Left cardiac atrium (tissue), 4 donors: ENCODE measurements at regions not wholly inside any gene's neighbourhood (a gene's known extent, or its start where the extent isn't known, plus 50 kb on each side); places are given as distances from the start of the nearest gene placed in this dataset.
A peak's percentile ranks its signal among the peaks of the same experiment; 100 is the strongest.

Experiments
- ATAC-seq, 2 donors: fragments of 200-7000 bp; cut with Tn5 transposase; one replicate each; pipeline ENCODE4 v1.9.1; 2020; ENCODE audit warnings: mild to moderate bottlenecking in 2 of 2, moderate library complexity in 2 of 2
- DNase-seq: peaks from one replicate; pipeline ENCODE4 v3.0.0-alpha.2; 2020
- intact Hi-C, 2 donors: fragments of 100-400 bp; cut with DNase I; formaldehyde crosslinking; loops; one replicate each; pipeline versions ENCODE4 v1.14.1 to v1.15.1; 2022 to 2023
- donor health status: DM: no; HTN: yes; CAD: no.
- donor health status: DM: no; HTN: yes; CAD: no; lungs with severe emphysema.
- donor health status: DM: yes; HTN: yes; CAD: no.
- donor health status: Dilated cardiomyopathy.

DNA sequence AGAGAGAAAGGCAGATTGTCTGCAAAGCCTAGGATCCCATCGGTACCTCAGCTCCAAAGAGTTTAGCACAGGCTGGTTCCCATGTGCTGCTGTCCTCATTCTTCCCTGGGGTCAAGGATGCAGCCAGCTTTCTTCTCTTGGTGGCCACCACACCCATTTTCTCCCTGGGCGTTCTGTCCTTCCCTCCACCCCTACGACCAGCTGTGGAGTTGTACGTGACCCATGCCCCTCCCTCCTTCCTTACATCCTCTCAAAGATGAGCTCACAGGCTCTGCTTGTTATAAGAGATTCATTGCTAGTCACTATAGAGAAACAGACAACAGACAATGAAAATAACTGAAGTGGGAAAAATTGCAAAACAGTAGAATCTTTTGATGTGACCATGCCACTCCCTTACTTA, 74.0 kb upstream of the KLF3 start:
- ATAC-seq (no peak), DNase-seq (no peak)
- intact Hi-C loops = no loop called here

DNA sequence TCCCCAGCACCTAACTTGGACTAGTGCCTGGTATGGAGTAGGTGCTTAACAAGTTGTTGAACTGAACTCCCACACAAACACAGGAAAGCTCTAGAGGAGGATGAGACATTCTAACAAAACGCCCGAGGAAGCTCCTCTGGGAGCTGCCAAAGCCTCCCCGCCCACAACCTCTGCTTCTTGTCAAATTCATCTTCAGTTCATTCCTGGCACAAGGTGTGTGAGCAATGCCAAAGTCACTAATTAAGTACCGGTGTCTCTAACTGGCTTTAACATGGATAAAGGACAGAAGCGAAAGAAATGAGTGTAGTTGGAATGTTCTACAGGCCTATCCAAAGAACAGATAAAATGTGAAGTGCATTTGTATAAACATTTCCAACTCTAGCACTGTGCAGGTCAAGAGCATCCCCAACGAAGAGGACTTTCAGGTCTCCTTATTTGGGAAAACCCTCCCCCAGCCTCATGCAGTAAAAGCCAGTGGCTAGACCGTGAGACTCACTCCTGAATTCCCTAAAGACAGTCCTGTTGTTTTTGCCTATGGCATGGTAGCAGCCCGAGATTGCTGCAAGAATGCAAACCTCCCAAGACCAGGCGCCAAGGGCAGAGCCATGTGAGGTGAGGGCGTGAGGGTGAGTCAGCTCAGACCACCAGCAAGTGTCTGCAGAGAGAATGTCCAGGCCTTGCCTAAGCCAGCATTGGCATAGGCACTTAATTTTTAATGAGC, 72.2 kb upstream of the KLF3 start:
- DNase-seq = no peak
- intact Hi-C loops = no loop called here
- ATAC-seq = peak; percentile 82 to 85

DNA sequence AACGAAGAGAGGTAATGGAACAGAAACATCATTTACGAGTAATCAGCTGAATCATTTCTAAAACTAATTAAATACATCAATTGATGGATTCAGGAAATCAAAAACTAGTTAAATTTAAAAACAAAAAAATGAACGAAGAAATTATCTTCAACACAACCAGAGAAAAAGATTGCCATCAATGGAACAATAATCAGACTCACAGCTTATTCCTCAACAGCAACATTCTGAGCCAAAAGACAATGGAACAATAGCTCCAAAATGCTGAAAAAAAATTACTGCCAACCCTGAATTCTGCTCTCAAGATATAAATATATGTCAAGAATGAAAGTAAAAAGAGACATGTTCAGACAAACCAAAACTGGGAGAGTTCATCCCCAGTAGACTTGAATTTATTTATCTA, 65.5 kb upstream of the KLF3 start:
- no peak for DNase-seq
- intact Hi-C loops = no loop called here
- no peak for ATAC-seq

DNA sequence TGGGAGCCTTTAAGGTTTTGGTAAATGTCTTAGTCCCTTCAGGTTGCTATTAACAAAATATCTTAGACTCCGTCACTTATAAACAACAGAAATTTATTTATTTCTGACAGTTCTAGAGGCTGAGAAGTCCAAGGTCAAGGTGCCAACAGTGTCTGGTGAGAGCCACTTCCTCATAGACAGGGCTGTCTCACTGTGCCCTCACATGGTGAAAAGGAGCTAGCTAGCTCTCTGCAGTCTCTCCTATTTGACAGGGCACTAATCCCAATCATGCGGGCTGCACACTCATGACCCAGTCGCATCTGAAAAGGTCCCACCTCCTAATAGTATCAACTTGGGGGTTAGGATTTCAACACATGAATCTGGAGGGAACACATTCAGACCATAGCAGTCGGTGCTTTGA, 63.4 kb upstream of the KLF3 start:
- DNase-seq (no peak), ATAC-seq (peak in 1 of 2 donors; percentile 35)
- intact Hi-C loops = no loop called here

DNA sequence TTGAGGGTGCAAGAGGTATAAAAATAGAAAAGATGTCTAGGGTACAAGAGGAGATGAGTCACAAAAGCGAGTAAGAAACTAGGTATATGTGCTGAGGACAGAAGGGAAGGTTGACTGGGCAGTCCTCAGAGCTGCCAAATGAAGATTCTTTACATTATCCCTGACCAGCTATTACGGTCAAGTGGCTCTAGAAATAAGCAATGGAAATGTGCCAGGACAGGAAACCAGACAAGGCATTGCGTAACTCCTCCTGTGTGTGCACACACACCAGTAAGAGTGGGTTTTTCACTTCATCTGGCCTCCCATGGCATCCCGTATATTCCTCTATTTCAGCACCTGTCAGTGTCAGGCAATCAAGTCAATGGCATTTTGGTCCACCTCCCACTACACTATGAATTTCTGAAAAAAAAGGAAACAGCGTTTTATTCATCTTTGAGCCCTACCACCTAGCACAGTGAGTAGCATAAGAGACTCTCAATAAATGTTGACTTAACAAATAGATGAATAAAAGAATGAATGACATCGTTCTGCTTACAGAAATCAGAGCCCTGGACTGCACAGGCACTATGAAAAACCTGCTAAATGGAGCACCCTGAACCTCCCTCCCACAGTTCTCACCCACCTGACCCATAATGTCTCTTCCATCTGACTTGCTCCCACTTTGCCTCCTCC, 62.6 kb upstream of the KLF3 start:
- intact Hi-C loops = no loop called here
- ATAC-seq = peak; percentile 35 to 50
- DNase-seq = no peak

DNA sequence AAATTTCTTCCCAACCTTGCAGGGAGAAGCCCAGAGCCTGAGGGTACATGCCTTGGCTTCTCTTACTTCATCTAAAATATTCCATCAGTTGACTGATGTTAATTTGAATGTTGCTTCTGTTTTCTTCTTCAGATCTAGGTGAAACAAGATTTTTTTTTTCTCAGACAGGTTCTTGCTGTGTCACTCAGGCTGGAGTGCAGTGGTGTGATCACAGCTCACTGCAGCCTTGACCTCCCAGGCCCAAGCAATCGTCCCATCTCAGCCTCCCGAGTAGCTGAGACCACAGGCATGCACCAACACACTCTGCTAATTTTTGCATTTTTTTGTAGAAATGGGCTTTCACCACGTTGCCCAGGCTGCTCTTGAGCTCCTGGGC, 62.1 kb upstream of the KLF3 start:
- intact Hi-C loops = no loop called here
- ATAC-seq (no peak), DNase-seq (no peak)

DNA sequence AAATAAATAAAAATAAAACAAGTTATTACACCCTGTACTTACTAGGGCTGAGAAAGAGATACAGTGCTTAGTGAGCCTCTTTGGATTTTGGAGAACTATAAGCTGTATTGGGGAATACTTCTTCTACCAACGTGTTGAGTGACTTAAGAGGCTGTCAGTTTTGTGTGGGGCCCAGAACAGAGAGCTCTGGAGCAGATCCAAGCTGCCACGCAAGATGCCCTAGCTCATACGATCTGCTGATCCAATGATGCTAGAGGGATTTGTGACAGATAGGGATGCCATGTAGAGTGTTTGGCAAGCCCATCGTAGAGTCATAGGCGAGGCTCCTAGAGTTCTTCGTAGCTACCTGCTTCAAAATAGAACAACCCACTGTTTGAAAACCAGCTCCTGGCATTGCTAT, 60.3 kb upstream of the KLF3 start:
- peak; percentile 66 to 83 for ATAC-seq
- DNase-seq = no peak
- intact Hi-C loops = no loop called here

DNA sequence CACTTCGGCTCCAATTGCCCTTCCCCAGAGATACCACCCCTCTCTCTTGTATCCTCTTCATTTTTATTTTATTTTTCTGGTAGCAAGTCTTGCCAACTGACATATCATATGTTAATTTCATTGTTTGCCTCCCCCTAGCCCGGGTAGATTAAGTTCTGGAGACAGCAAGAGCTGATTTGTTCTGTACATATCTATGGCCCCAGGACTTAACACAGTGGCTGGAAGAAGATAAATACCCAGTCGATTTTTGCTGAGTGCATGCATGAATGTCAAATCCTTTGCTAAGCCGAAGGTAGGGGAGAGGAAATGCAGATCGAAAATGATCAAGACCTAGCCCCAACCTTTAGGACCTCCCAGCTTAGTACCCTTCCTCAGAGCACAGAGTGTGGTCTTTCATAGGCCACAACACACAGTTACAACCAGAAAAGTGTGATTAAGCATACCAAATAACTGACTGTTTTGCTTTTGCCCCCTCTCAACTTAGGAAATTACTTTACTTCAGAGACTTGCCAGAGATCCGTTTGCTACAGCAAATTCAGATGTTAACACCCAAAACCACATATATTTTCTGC, 58.7 kb upstream of the KLF3 start:
- no peak for DNase-seq
- no peak for ATAC-seq
- intact Hi-C loops = no loop called here

DNA sequence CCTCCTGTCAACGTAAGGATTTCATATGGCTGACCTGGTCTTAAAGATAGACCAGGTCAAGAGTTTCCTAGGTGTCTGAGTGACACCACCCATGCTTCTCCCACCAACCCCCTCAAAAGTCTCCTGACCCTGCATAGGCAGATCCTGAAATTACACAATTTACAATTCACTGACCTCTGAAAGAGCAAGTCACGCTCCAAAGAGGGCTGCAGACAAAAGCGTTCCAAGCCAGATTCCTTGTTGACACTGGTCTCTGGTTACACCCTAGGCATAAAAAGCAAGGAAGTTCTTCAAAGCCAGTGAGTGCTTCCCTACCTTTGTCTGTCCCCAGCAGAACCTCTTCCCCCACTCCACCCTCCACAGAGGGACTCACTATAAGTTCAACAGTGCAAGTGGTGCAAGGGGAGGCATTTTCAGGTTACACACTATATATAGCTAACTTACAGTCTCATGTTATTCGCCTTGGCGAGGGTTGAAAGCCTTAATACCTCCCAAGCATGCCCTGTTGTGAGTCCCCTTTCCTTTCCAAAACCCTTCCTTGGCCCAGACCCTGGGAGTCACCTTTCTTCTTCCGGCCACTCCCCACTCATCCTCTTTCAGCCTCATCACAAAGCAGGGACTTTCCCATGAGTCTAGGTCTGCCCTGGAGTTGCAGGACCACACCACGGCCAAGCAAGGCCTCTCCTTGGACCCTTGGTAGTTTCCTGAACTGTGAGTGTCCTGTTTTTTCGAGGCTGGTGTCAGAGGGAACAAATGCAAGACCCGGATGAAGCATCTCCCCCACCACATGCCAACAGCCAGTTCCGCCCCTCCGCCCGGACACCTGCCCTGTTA, 58.0 kb upstream of the KLF3 start:
- intact Hi-C loops = no loop called here
- DNase-seq (no peak), ATAC-seq (no peak)

DNA sequence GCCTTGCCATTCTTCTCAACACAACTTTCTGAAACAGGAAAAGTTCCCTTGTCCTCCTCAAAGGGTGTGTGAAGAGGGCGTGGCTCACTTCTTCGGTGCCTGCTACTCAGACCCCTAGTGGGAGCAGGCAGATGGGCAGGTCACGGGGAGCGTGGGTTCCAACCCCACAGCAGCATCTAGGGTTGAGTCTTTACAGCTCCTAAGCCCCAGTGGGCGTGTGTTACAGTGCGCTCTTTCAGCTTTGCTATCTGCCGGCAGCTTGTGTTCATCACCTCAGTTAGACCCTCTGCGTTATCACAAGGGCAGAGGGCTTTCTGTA, 57.5 kb upstream of the KLF3 start:
- intact Hi-C loops = no loop called here
- ATAC-seq (no peak), DNase-seq (no peak)

DNA sequence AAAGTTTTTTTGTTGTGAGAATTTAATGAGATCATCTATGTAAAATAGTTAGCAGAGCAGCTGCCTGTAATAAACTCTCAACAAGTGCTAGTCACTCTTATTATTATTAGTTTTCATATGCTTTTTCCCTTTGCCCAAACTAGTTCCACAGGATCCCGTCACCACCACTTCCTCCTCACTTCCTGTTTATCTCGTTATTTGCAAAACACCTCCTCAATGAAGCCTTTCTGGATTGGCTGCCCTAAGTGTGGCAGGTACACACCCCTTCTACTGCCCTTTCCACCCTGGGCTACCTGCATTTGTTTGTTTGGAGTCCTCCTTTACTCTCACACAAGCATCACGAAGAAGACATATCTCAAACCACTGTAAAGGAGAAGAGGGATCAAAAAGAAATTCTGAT, 54.4 kb upstream of the KLF3 start:
- DNase-seq (no peak), ATAC-seq (no peak)
- intact Hi-C loops = no loop called here

DNA sequence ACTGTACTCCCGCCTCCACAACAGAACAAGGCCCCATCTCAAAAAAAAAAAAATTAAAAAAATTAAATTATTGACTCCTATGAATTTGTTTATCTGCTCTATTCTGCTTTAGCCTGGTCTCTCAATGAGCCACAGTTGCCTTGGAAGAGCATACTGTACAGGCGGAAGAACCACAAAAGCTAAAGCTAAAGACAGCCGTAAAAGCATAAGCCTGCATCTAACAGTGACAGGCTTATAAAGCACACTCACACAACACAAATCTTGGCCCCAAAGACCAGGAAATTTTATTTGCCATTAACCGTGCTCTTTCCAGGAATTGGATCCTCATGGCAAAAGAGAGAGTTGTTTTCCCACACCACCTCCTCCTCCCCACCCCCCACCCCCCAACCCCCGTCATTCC, 53.5 kb upstream of the KLF3 start:
- no peak for DNase-seq
- ATAC-seq = no peak
- intact Hi-C loops = no loop called here

DNA sequence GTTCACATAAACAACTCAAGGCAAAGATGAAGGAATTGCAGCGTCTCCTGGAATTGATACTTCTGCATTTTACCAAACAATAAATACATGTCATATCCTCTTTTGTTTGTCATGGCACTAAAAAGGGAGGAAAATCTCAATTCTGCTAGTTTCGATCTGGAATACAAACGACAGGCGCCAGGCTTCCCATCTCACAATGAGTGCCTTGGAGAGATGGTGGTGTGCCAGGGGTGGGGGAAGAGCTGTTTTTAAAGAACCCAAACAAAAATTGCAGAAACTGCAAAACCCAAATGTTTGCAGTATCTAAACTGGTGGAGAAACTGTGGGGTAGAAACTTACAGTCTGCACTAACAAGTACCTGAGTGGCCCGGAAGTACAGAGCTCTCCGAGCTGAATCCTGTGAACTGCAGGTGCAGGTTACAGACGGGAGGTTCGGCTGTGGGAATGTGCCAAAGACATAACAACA, 53.0 kb upstream of the KLF3 start:
- peak; percentile 33 for DNase-seq
- intact Hi-C loops = no loop called here
- ATAC-seq = no peak

DNA sequence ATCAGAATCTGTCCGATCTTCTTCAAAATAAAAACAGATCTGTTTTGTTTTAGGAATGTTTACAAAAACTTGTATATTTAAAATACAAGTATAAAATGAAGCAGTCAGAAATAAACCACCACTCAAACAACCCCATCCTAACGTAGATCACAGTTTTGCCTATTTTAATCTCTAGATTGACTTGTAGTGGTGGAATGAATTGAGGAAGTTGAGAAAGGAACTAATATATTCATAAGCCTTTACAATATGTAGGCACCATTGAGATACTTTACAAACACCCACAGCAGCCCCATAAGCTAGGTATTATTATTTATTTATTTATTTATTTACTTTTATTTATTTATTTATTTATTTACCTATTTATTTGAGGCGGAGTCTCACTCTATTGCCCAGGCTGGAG, 52.3 kb upstream of the KLF3 start:
- intact Hi-C loops = no loop called here
- DNase-seq (no peak), ATAC-seq (no peak)

DNA sequence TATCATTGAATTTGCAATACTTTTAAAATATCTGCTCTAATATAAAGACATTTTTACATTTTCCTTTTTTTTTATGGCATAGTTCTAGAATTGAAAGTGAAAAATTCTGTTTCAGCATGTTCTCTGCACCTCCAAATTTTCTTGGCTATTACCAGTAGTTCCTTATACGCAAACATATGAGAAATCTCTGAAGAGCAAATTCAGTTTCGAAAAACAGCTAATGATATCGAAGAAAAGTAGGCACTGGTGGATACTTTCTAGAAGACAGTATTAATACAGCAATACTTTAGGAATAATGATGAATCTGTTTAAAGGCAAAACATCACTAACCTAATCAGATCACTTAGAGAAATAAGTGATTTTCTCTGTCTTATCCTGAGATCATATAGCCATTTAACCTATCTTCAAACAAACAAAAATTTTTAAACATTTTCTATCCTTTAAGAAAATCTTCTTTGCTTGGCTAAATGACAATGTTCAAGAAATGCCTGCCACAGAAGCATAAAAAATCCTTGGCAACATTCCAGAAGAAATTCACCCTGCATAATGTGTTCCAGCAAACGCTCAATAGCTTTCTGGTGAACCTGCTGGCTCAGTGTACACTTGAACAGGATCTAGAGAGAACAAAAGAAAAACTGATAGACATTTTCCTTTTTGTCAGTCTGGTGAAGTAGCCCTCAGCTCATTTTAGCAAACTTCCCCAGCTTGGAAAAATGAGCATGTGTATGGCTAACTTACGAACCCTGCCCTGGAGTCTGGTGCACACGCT, 51.2 kb upstream of the KLF3 start:
- intact Hi-C loops = no loop called here
- DNase-seq (no peak), ATAC-seq (peak in 1 of 2 donors; percentile 22)
